Panc1 (cell line): ENCODE measurements at regions not wholly inside any gene's neighbourhood (a gene's known extent, or its start where the extent isn't known, plus 50 kb on each side); places are given as distances from the start of the nearest gene placed in this dataset.

Source experiments
- CTCF ChIP-seq: fragments of 450-650 bp; IDR thresholded peaks from 2 replicates; pipeline ENCODE4 v1.5.1; 2017; ENCODE audit warnings: mild to moderate bottlenecking
- POLR2AphosphoS5 ChIP-seq: IDR thresholded peaks from 2 replicates; pipeline ENCODE4 v1.6.1; 2012; ENCODE audit warnings: mild to moderate bottlenecking, low read depth, low read length, moderate library complexity
- REST ChIP-seq, 2 experiments: IDR thresholded peaks; 2 replicates each; pipeline ENCODE4 v1.6.1; 2011 to 2012; ENCODE audit warnings: low read depth in 2 of 2, control low read depth in 1 of 2, low read length in 1 of 2, mild to moderate bottlenecking in 1 of 2, moderate library complexity in 1 of 2; ENCODE audit not compliant: insufficient read depth in 1 of 2
- TCF7L2 ChIP-seq: IDR thresholded peaks from 2 replicates; pipeline ENCODE4 v1.6.1; 2011; ENCODE audit warnings: mild to moderate bottlenecking, low read depth, low read length, inconsistent platforms

- TF ChIP-seq TCF7L2, result no peak
- no peak for TF ChIP-seq CTCF
- TF ChIP-seq REST (IDR thresholded peaks at IDR 0.05; ENCODE audit: insufficient read depth in 1 of 2, low read depth in 2 of 2, low read length in 1 of 2), result no peak
- TF ChIP-seq POLR2AphosphoS5, result no peak
These were observed 1230.3 kb downstream of the DIAPH3 start for GRCh38 chr13:58933475-58933874.
